ENCODE measurements at regions not wholly inside any gene's neighbourhood (a gene's known extent, or its start where the extent isn't known, plus 50 kb on each side); places are given as distances from the start of the nearest gene placed in this dataset.
"Not testable (repeated sequence)": the region's sequence is repeated elsewhere in the genome, so short reads cannot be mapped to it uniquely, and the experiment has no call there.

- Histone ChIP-seq H3K36me3 (ENCODE audit: low read depth, missing control alignments) (no peaks in the 10 kb centered on the region), H3K4me3 (no peak overlapping the region), H3K27me3 (no peaks in the 10 kb centered on the region), H3K27ac (no peak overlapping the region), H3K4me1 (no peaks in the 10 kb centered on the region), H3K9me3 (no peaks in the 10 kb centered on the region)
- WGBS, 2 donors = 23 to 62% methylated on average over 2 of the region's 2 CpGs
- no peak for DNase-seq
- intact Hi-C loops (cut with DNase I; ENCODE audit: low total_unique reads) = no loop called here
- TF ChIP-seq POLR2A (IDR thresholded peaks at IDR 0.05) = no peak
- TF ChIP-seq CTCF (IDR thresholded peaks at IDR 0.05) = no peak
These were observed 172.8 kb downstream of the TEX13C start for GRCh38 chrX:125492439-125492838.

DNA sequence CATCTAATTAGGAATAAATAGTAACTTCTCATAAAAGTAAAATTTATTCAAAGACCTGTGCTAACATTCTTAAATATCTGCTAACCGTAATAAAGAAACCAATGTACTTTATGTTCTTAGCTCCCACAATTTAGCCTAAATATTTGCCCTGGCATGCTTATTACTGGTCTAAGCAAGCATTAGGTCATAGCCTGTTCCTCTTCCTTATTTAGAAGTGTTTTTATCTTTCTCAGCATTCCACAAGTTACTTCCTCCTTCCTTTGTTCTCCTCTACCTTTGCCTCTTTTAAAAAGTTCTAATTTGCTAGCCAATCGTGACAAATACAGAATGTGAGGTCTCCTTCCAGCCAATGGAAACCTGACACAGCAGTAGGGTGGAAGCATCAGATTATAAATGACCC lies 173.3 kb downstream of the TEX13C start:
- H3K4me1 ChIP-seq; H3K36me3 ChIP-seq (ENCODE audit: low read depth, missing control alignments); DNase-seq; intact Hi-C loops (cut with DNase I; ENCODE audit: low total_unique reads); H3K9me3 ChIP-seq; H3K4me3 ChIP-seq; H3K27me3 ChIP-seq; H3K27ac ChIP-seq: not testable (repeated sequence)
- 31 to 39% methylated on average over 2 of the region's 2 CpGs for WGBS, 2 donors

GRCh38 chrX:125497667-125498066 lies 178.0 kb downstream of the TEX13C start:
- Histone ChIP-seq H3K36me3 (ENCODE audit: low read depth, missing control alignments) (no peaks in the 10 kb centered on the region), H3K27ac (no peak overlapping the region), H3K4me1 (no peaks in the 10 kb centered on the region), H3K4me3 (no peak overlapping the region), H3K9me3 (no peaks in the 10 kb centered on the region), H3K27me3 (no peaks in the 10 kb centered on the region)
- 77 to 78% methylated on average over 3 of the region's 3 CpGs for WGBS, 2 donors
- no peak for DNase-seq
- TF ChIP-seq CTCF (IDR thresholded peaks at IDR 0.05) = no peak
- TF ChIP-seq POLR2A (IDR thresholded peaks at IDR 0.05) = no peak
- intact Hi-C loops (cut with DNase I; ENCODE audit: low total_unique reads) = no loop called here

- Histone ChIP-seq H3K27me3 (no peaks in the 10 kb centered on the region), H3K27ac (no peak overlapping the region), H3K4me3 (no peak overlapping the region), H3K36me3 (ENCODE audit: low read depth, missing control alignments) (no peaks in the 10 kb centered on the region), H3K4me1 (no peaks in the 10 kb centered on the region), H3K9me3 (no peaks in the 10 kb centered on the region)
- 72 to 80% methylated on average over 2 of the region's 2 CpGs for WGBS, 2 donors
- intact Hi-C loops (cut with DNase I; ENCODE audit: low total_unique reads) = no loop called here
- no peak for DNase-seq
- TF ChIP-seq POLR2A (IDR thresholded peaks at IDR 0.05) = no peak
- no peak for TF ChIP-seq CTCF (IDR thresholded peaks at IDR 0.05)
These were observed 184.1 kb downstream of the TEX13C start for GRCh38 chrX:125503769-125504168.

- DNase-seq = no peak
- intact Hi-C loops (cut with DNase I; ENCODE audit: low total_unique reads) = no loop called here
- WGBS, 2 donors = 90% methylated on average over 2 of the region's 2 CpGs; no CpG with 5 or more reads in 1 of the 2 donors
- H3K9me3 ChIP-seq = no peaks in the 10 kb centered on the region
- no peak overlapping the region for H3K4me3 ChIP-seq
- H3K27me3 ChIP-seq = no peaks in the 10 kb centered on the region
- no peak overlapping the region for H3K27ac ChIP-seq
- H3K4me1 ChIP-seq = no peaks in the 10 kb centered on the region
- no peaks in the 10 kb centered on the region for H3K36me3 ChIP-seq (ENCODE audit: low read depth, missing control alignments)
- TF ChIP-seq POLR2A (IDR thresholded peaks at IDR 0.05) = no peak
- TF ChIP-seq CTCF (IDR thresholded peaks at IDR 0.05) = no peak
These were observed 185.5 kb downstream of the TEX13C start for GRCh38 chrX:125505207-125505606.
